ENCODE measurements at regions not wholly inside any gene's neighbourhood (a gene's known extent, or its start where the extent isn't known, plus 50 kb on each side); places are given as distances from the start of the nearest gene placed in this dataset.

- no peak for TF ChIP-seq CTCF (IDR thresholded peaks at IDR 0.05)
- no peak for TF ChIP-seq POLR2A (IDR thresholded peaks at IDR 0.05)
Measured at GRCh38 chr2:129762386-129763189, 216.9 kb upstream of the RAB6C start.

All from right lobe of liver (tissue), 4 donors.